Upper lobe of right lung (tissue), 1 donor: ENCODE measurements at regions not wholly inside any gene's neighbourhood (a gene's known extent, or its start where the extent isn't known, plus 50 kb on each side); places are given as distances from the start of the nearest gene placed in this dataset.

Experiments
- ATAC-seq: fragments of 200-7000 bp; cut with Tn5 transposase; one replicate; pipeline ENCODE4 v1.9.1; 2020; ENCODE audit warnings: mild to moderate bottlenecking, moderate library complexity
- DNase-seq: peaks from one replicate; pipeline ENCODE4 v3.0.0-alpha.2; 2020
- H3K27ac ChIP-seq: fragments of 200-600 bp; one replicate; pipeline ENCODE4 v1.8.0; 2022
- H3K27me3 ChIP-seq: fragments of 200-600 bp; one replicate; pipeline ENCODE4 v1.8.0; 2022; ENCODE audit warnings: mild to moderate bottlenecking
- H3K36me3 ChIP-seq: fragments of 200-600 bp; one replicate; pipeline ENCODE4 v1.8.0; 2022
- H3K4me1 ChIP-seq: fragments of 200-600 bp; one replicate; pipeline ENCODE4 v1.8.0; 2022
- H3K4me3 ChIP-seq: fragments of 200-600 bp; one replicate; pipeline ENCODE4 v1.8.0; 2022; ENCODE audit warnings: mild to moderate bottlenecking
- H3K9me3 ChIP-seq: fragments of 200-600 bp; one replicate; pipeline ENCODE4 v1.8.0; 2022
- CTCF ChIP-seq: fragments of 200-600 bp; IDR thresholded peaks from one replicate; pipeline ENCODE4 v1.8.0; 2022; ENCODE audit warnings: antibody characterized with exemption
- intact Hi-C: fragments of 100-400 bp; cut with DNase I; formaldehyde crosslinking; loops from one replicate; pipeline ENCODE4 v1.11.0; 2022
- donor health status: DM: no; HTN: yes; CAD: no; lungs with severe emphysema.

DNA sequence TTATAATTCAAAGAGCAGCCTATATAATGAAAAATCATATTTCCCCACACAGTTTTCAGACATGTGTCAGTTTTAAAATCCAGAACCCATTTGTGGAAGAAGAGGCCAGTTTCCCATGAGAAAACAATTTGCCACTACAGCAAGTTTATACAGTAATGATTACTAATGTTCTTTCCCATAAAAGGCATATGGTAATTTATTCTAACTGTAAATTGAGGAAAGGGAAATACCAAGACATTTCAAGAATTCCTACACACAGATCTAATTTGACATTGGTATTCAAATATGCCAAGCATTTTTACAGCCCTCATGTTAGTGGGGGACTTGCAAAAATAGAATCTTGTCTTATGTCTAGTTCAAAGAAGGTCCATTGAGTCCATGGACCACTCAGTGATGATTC is 1368.6 kb downstream of the FSTL5 start:
- intact Hi-C loops = no loop called here

DNA sequence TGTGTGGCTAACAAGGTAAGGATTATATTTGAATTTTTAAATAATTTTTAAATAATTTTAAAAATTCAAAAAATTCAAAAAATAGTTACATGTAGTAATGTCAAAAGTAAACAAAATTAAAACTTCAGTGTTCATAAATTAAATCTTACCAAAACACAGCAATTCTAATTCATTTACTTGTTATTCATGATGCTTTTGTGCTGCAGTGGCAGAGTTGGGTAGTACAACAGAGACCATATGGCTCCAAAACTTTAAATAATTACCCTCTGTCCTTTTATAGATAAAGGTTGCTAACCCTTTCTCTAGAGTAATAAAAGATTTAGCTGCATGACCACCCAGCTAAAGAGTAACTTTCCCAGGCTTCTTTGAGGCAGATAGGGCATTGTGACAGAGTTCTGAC is 1355.6 kb downstream of the FSTL5 start:
- no peak for DNase-seq
- no peak overlapping the region for H3K27ac ChIP-seq
- ATAC-seq = no peak

More for the DNA sequence above, 1368.6 kb downstream of the FSTL5 start:
- Histone ChIP-seq H3K9me3 (no peaks in the 10 kb centered on the region), H3K27me3 (no peaks in the 10 kb centered on the region), H3K4me1 (no peaks in the 10 kb centered on the region), H3K36me3 (no peaks in the 10 kb centered on the region), H3K4me3 (no peak overlapping the region), H3K27ac (no peak overlapping the region)
- DNase-seq (no peak), ATAC-seq (no peak)
- TF ChIP-seq CTCF = no peak

DNA sequence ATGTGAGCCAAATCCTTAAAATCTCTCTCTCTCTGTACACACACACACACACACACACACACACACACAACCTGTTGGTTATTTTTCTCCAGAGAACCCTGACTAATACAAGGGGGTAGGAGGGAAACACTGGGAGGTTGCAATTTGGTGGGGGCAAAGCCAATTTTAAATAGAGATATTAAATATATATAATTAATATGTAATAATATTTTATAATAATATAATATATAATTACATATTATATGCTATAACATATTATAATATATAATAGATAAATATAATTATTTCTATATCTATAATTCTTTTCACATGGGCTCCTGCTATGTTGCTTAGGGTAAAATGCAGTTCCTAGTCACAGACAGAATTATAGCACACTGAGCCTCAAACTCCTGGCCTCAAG is 1354.2 kb downstream of the FSTL5 start:
- Histone ChIP-seq H3K4me1 (no peaks in the 10 kb centered on the region), H3K4me3 (no peak overlapping the region), H3K36me3 (no peaks in the 10 kb centered on the region), H3K9me3 (no peaks in the 10 kb centered on the region), H3K27me3 (no peaks in the 10 kb centered on the region), H3K27ac (no peak overlapping the region)
- ATAC-seq (no peak), DNase-seq (no peak)
- TF ChIP-seq CTCF = no peak
- intact Hi-C loops = no loop called here

More for the DNA sequence above, 1355.6 kb downstream of the FSTL5 start:
- intact Hi-C loops = no loop called here
- Histone ChIP-seq H3K4me3 (no peak overlapping the region), H3K27me3 (no peaks in the 10 kb centered on the region), H3K9me3 (no peaks in the 10 kb centered on the region), H3K36me3 (no peaks in the 10 kb centered on the region), H3K4me1 (no peaks in the 10 kb centered on the region)
- no peak for TF ChIP-seq CTCF

GRCh38 chr4:160810424-160810823 is 1353.4 kb downstream of the FSTL5 start:
- H3K36me3 ChIP-seq = no peaks in the 10 kb centered on the region
- DNase-seq (no peak), ATAC-seq (no peak)
- H3K4me3 ChIP-seq = no peak overlapping the region
- no peaks in the 10 kb centered on the region for H3K27me3 ChIP-seq
- no peak overlapping the region for H3K27ac ChIP-seq
- no peaks in the 10 kb centered on the region for H3K4me1 ChIP-seq
- intact Hi-C loops = no loop called here
- no peaks in the 10 kb centered on the region for H3K9me3 ChIP-seq
- TF ChIP-seq CTCF = no peak

- no peak for ATAC-seq
- Histone ChIP-seq H3K9me3 (no peaks in the 10 kb centered on the region), H3K27ac (no peak overlapping the region), H3K27me3 (no peaks in the 10 kb centered on the region), H3K36me3 (no peaks in the 10 kb centered on the region), H3K4me1 (no peaks in the 10 kb centered on the region), H3K4me3 (no peak overlapping the region)
- no peak for DNase-seq
- no peak for TF ChIP-seq CTCF
- intact Hi-C loops = no loop called here
Observed at GRCh38 chr4:160810941-160811340, 1352.9 kb downstream of the FSTL5 start.

DNA sequence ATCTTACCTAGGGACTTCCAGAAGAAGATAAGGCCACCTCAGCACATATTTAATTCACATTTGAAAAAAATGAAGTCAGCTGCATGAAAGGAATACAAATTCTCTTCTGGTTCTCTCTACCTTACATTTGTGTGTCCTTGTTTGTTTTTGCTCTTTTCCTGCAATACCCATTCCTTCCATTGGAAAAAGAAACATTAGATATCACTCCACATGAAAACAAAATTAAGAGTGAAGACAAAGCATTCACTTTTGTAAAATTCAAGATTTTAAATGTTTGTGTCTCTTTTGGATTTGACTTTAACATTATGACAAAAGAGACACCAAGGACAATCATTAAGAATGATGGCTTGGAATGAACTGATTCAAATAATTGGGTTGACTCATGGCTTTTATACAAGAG is 1351.8 kb downstream of the FSTL5 start:
- no peaks in the 10 kb centered on the region for H3K4me1 ChIP-seq
- H3K27ac ChIP-seq = no peak overlapping the region
- H3K9me3 ChIP-seq = no peaks in the 10 kb centered on the region
- ATAC-seq = no peak
- H3K36me3 ChIP-seq = no peaks in the 10 kb centered on the region
- H3K27me3 ChIP-seq = no peaks in the 10 kb centered on the region
- intact Hi-C loops = no loop called here
- no peak overlapping the region for H3K4me3 ChIP-seq
- no peak for TF ChIP-seq CTCF
- no peak for DNase-seq
